Keratinocyte (primary cell): ENCODE measurements at regions not wholly inside any gene's neighbourhood (a gene's known extent, or its start where the extent isn't known, plus 50 kb on each side); places are given as distances from the start of the nearest gene placed in this dataset.

Experiments
- EZH2 ChIP-seq: IDR thresholded peaks from one replicate; pipeline ENCODE4 v1.6.1; 2012; ENCODE audit warnings: inconsistent platforms, mild to moderate bottlenecking, low read length, moderate library complexity
- TF ChIP-seq, protein P1 (sequence below), 3 experiments: IDR thresholded peaks in 1 of 3; conservative IDR thresholded peaks in 1 of 3; optimal IDR thresholded peaks in 1 of 3; 2 replicates in 2 of 3; 3 replicates in 1 of 3; pipeline versions ENCODE3 to v1.5.1; 2011; ENCODE audit warnings: low read length in 3 of 3, mild to moderate bottlenecking in 3 of 3, moderate library complexity in 2 of 3, control low read depth in 1 of 3, inconsistent platforms in 1 of 3; ENCODE audit not compliant: insufficient read depth in 2 of 3; ENCODE audit errors: extremely low read depth in 1 of 3

DNA sequence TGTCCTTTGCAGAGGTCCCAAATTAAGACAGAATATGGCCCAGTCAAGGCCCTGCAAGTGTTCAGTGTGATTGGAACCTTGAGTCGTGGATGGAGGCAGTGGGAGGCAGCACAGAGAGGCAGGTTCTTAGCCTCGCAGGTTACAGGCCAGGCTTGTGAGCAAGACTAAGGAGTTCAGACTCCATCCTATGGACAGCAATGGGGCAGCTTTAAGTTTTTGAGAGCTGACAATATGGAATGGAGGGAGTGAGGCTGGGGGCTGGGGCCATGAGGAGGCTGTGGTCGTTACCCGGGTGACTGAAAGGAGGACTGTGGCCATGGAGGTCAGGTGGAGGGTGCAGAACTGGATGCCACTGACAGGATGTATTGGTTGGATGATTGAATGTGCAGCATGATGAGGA lies 74.1 kb upstream of the PRR23C start:
- TF ChIP-seq, protein P1, sequence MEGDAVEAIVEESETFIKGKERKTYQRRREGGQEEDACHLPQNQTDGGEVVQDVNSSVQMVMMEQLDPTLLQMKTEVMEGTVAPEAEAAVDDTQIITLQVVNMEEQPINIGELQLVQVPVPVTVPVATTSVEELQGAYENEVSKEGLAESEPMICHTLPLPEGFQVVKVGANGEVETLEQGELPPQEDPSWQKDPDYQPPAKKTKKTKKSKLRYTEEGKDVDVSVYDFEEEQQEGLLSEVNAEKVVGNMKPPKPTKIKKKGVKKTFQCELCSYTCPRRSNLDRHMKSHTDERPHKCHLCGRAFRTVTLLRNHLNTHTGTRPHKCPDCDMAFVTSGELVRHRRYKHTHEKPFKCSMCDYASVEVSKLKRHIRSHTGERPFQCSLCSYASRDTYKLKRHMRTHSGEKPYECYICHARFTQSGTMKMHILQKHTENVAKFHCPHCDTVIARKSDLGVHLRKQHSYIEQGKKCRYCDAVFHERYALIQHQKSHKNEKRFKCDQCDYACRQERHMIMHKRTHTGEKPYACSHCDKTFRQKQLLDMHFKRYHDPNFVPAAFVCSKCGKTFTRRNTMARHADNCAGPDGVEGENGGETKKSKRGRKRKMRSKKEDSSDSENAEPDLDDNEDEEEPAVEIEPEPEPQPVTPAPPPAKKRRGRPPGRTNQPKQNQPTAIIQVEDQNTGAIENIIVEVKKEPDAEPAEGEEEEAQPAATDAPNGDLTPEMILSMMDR (optimal IDR thresholded peaks at IDR 0.05 in 1 of 3, IDR thresholded peaks at IDR 0.05 in 1 of 3, conservative IDR thresholded peaks at IDR 0.05 in 1 of 3; ENCODE audit: extremely low read depth in 1 of 3, insufficient read depth in 2 of 3, low read length in 3 of 3), result no peak
- TF ChIP-seq EZH2, result no peak
